B cell (primary cell): ENCODE measurements at regions not wholly inside any gene's neighbourhood (a gene's known extent, or its start where the extent isn't known, plus 50 kb on each side); places are given as distances from the start of the nearest gene placed in this dataset.

Experiments used
- ATAC-seq: fragments of 200-7000 bp; cut with Tn5 transposase; one replicate; pipeline ENCODE4 v1.10.0; 2021; ENCODE audit warnings: low read depth, mild to moderate bottlenecking, moderate number of reproducible peaks, moderate library complexity
- CTCF ChIA-PET: fragments of 350-600 bp; sonication (Branson Sonifier 250); formaldehyde crosslinking; loops from one replicate; lab custom pipeline; 2021; ENCODE audit warnings: antibody characterized with exemption, inconsistent platforms; lab: Charles Lee
- POLR2A ChIA-PET: fragments of 350-600 bp; sonication (Branson Sonifier 250); formaldehyde crosslinking; loops from one replicate; lab custom pipeline; 2021; ENCODE audit warnings: antibody characterized with exemption; lab: Charles Lee
- DNase-seq: peaks from one replicate; pipeline ENCODE4 v3.0.0; 2013
- H2AFZ ChIP-seq: 2 replicates; pipeline ENCODE4 v1.6.1; 2012; ENCODE audit warnings: mild to moderate bottlenecking, low read depth, low read length; ENCODE audit not compliant: insufficient read depth, poor library complexity, severe bottlenecking
- H3K27ac ChIP-seq, 2 donors: 1 replicate in 1 of 2; 2 replicates in 1 of 2; pipeline ENCODE4 v1.5.1; 2012 to 2013; ENCODE audit warnings: low read length in 2 of 2, mild to moderate bottlenecking in 2 of 2, moderate library complexity in 1 of 2
- H3K27me3 ChIP-seq, 4 experiments: fragments of 200-600 bp in 1 of 4; sonication (generic) in 1 of 4; replicated peaks in 1 of 4; 1 replicate in 2 of 4; 2 replicates in 2 of 4; pipeline versions ENCODE4 v1.6.1 to v1.7.0; 2013 to 2016; ENCODE audit warnings: low read length in 3 of 4, mild to moderate bottlenecking in 2 of 4, mixed read lengths in 1 of 4, moderate library complexity in 1 of 4; ENCODE audit not compliant: insufficient read depth in 4 of 4, control insufficient read depth in 3 of 4; ENCODE audit errors: control extremely low read depth in 1 of 4
- H3K36me3 ChIP-seq, 2 experiments: replicated peaks in 1 of 2; 1 replicate in 1 of 2; 2 replicates in 1 of 2; pipeline versions ENCODE4 v1.6.1 to v1.7.1; 2013; ENCODE audit warnings: low read length in 1 of 2; ENCODE audit not compliant: insufficient read depth in 2 of 2, control insufficient read depth in 1 of 2; ENCODE audit errors: control extremely low read depth in 1 of 2, extremely low read depth in 1 of 2
- H3K4me1 ChIP-seq, 2 donors: fragments of 200-600 bp in 1 of 2; sonication (generic) in 1 of 2; 1 replicate in 1 of 2; 2 replicates in 1 of 2; pipeline versions ENCODE4 v1.5.1 to v1.6.1; 2013 to 2017; ENCODE audit warnings: low read length in 2 of 2; ENCODE audit not compliant: control insufficient read depth in 2 of 2, insufficient read depth in 2 of 2
- H3K4me2 ChIP-seq: replicated peaks from 2 replicates; pipeline ENCODE3; 2012; ENCODE audit warnings: mild to moderate bottlenecking, low read depth, low read length; ENCODE audit not compliant: poor library complexity, severe bottlenecking
- H3K4me3 ChIP-seq, 5 experiments: fragments of 200-600 bp in 1 of 5; sonication (generic) in 1 of 5; 1 replicate in 3 of 5; 2 replicates in 2 of 5; pipeline versions ENCODE4 v1.5.1 to v1.7.0; 2011 to 2016; ENCODE audit warnings: low read length in 4 of 5, mild to moderate bottlenecking in 4 of 5, low read depth in 2 of 5, control low read depth in 1 of 5, moderate library complexity in 1 of 5; ENCODE audit not compliant: insufficient read depth in 1 of 5; ENCODE audit errors: control extremely low read depth in 1 of 5, extremely low read depth in 1 of 5
- H3K79me2 ChIP-seq: fragments of 200-600 bp; sonication (generic); one replicate; pipeline ENCODE4 v1.6.0; 2016; ENCODE audit warnings: low read length; ENCODE audit not compliant: control insufficient read depth, insufficient read depth
- H3K9ac ChIP-seq: fragments of 200-600 bp; sonication (generic); 2 replicates; pipeline ENCODE4 v1.6.1; 2017; ENCODE audit warnings: mild to moderate bottlenecking, low read length, moderate library complexity
- H3K9me3 ChIP-seq, 3 donors: one replicate each; pipeline versions ENCODE4 v1.6.1 to v1.7.1; 2013; ENCODE audit warnings: low read length in 2 of 3; ENCODE audit not compliant: control insufficient read depth in 2 of 3, insufficient read depth in 1 of 3; ENCODE audit errors: control extremely low read depth in 1 of 3
- H4K20me1 ChIP-seq: 2 replicates; pipeline ENCODE4 v1.6.0; 2012; ENCODE audit warnings: mild to moderate bottlenecking, low read length; ENCODE audit not compliant: insufficient read depth, control insufficient read depth, poor library complexity, severe bottlenecking
- H3K27ac Mint-ChIP-seq: one replicate; pipeline ENCODE4 v1.8.0; 2021; ENCODE audit warnings: mixed read lengths
- H3K27me3 Mint-ChIP-seq: one replicate; pipeline ENCODE4 v1.8.0; 2021; ENCODE audit warnings: mixed read lengths
- H3K4me1 Mint-ChIP-seq: one replicate; pipeline ENCODE4 v1.8.0; 2021; ENCODE audit warnings: mixed read lengths
- H3K4me3 Mint-ChIP-seq: one replicate; pipeline ENCODE4 v1.8.0; 2021; ENCODE audit warnings: mixed read lengths
- H3K9me3 Mint-ChIP-seq: one replicate; pipeline ENCODE4 v1.8.0; 2022; ENCODE audit warnings: mixed read lengths; ENCODE audit not compliant: insufficient read depth
- CTCF ChIP-seq: fragments of 200-600 bp; IDR thresholded peaks from one replicate; pipeline ENCODE4 v1.8.0; 2022; ENCODE audit warnings: antibody characterized with exemption, mild to moderate bottlenecking
- EZH2 ChIP-seq: IDR thresholded peaks from 2 replicates; pipeline ENCODE4 v1.6.1; 2012; ENCODE audit warnings: borderline replicate concordance, low read depth, mild to moderate bottlenecking, moderate library complexity, low read length; ENCODE audit not compliant: insufficient read depth, poor library complexity, severe bottlenecking
- WGBS: methylation state at CpG from one replicate; pipeline ENCODE4 v1.1.5; 2013; ENCODE audit warnings: missing lambda C conversion rate; ENCODE audit not compliant: insufficient coverage; 5-methylcytosine and 5-hydroxymethylcytosine counted together
- intact Hi-C: fragments of 100-400 bp; cut with micrococcal nuclease; formaldehyde crosslinking; loops from one replicate; pipeline ENCODE4 v1.10.0; 2022

DNA sequence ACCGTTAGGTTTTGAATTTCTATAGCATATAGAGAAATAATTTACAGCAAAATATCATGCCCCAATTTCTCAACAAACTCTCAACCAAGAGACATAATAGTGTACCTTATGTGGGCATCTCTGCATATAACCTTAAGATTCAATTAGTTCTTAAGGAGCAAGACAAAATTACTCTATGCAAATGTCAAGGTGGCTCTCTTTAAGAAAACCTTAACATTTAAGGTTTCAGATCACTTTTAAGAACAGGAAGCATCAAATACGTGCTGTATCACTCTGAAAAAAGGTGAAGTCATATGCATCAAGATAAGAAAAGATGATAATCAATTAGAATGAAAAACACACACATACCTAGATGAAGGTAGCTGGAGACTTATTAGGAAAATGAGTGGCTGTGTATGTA, 728.0 kb downstream of the FLRT2 start:
- H3K4me1 ChIP-seq: no peaks in the 10 kb centered on the region
- TF ChIP-seq CTCF (no peak), EZH2 (no peak)
- no peaks in the 10 kb centered on the region for H3K27me3 ChIP-seq
- no CpG with 5 or more reads among the region's 2 CpGs for WGBS
- intact Hi-C loops: no loop called here
- Mint-ChIP-seq H3K27me3 (no peaks in the 10 kb centered on the region), H3K27ac (no peak overlapping the region), H3K9me3 (no peaks in the 10 kb centered on the region), H3K4me3 (no peak overlapping the region), H3K4me1 (peaks cover 4% of the 10 kb centered on the region)
- ChIA-PET CTCF (no interaction called here), POLR2A (no interaction called here)
- no peak overlapping the region for H2AFZ ChIP-seq
- DNase-seq (no peak), ATAC-seq (no peak)
- no peak overlapping the region for H3K4me2 ChIP-seq
- H3K79me2 ChIP-seq: no peaks in the 10 kb centered on the region
- no peaks in the 10 kb centered on the region for H4K20me1 ChIP-seq
- H3K36me3 ChIP-seq: no peaks in the 10 kb centered on the region
- no peak overlapping the region for H3K27ac ChIP-seq
- H3K9me3 ChIP-seq: no peaks in the 10 kb centered on the region
- no peak overlapping the region for H3K9ac ChIP-seq
- no peak overlapping the region for H3K4me3 ChIP-seq

DNA sequence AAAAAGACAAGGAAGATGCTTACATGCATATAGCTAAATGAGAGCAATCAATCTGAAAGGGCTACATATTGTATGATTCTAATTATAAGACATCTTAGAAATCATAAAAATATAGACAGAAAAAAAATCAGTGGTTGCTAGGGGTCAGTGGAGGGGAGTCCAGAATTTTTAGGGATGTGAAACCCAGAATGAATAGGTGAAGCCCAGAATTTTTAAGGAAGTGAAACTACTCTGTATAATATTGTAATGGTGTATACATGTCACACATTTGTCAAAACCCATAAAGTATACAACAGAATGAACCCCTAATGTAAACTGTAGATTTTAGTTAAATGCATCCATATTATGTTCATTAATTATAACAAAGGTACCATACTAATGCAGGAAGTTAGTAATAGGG, 713.2 kb downstream of the FLRT2 start:
- H3K27ac Mint-ChIP-seq: no peak overlapping the region
- no peak overlapping the region for H3K9ac ChIP-seq
- H3K27me3 ChIP-seq: no peaks in the 10 kb centered on the region
- peak overlapping the region; percentile 46 for H3K4me2 ChIP-seq
- H3K27me3 Mint-ChIP-seq: no peaks in the 10 kb centered on the region
- peaks cover 0 to 1% (median 0%) of the 10 kb centered on the region in 3 donors for H3K9me3 ChIP-seq
- no peak overlapping the region for H3K4me3 ChIP-seq
- no peaks in the 10 kb centered on the region for H3K9me3 Mint-ChIP-seq
- peaks cover 0 to 6% of the 10 kb centered on the region in 2 donors for H3K4me1 ChIP-seq
- ChIA-PET POLR2A (no interaction called here), CTCF (no interaction called here)
- no peak overlapping the region for H3K4me3 Mint-ChIP-seq
- no peak overlapping the region for H3K27ac ChIP-seq
- H3K4me1 Mint-ChIP-seq: peaks cover 7% of the 10 kb centered on the region
- intact Hi-C loops: no loop called here
- TF ChIP-seq EZH2 (no peak), CTCF (no peak)
- ATAC-seq (peak; percentile 57), DNase-seq (peak; percentile 52)
- H3K36me3 ChIP-seq: no peaks in the 10 kb centered on the region
- H4K20me1 ChIP-seq: no peaks in the 10 kb centered on the region
- H2AFZ ChIP-seq: no peak overlapping the region
- H3K79me2 ChIP-seq: no peaks in the 10 kb centered on the region
